ENCODE measurements at regions not wholly inside any gene's neighbourhood (a gene's known extent, or its start where the extent isn't known, plus 50 kb on each side); places are given as distances from the start of the nearest gene placed in this dataset.

- H2AFZ ChIP-seq (ENCODE audit: low read length), result no peak overlapping the region
- peaks cover 1% of the 10 kb centered on the region for H3K79me1 ChIP-seq (ENCODE audit: low read depth, low read length)
- no peak overlapping the region for H2BK120ac ChIP-seq (ENCODE audit: low read depth, low read length)
- WGBS, 2 donors (ENCODE audit: extremely low coverage in 2 of 2, insufficient read length in 2 of 2, insufficient replicate concordance in 1 of 2), result no CpG with 5 or more reads among the region's 4 CpGs
- H2BK5ac ChIP-seq (ENCODE audit: low read length), result no peak overlapping the region
- no peak for DNase-seq (ENCODE audit: low spot score)
- H2BK15ac ChIP-seq (ENCODE audit: low read length), result no peak overlapping the region
- H3K27ac ChIP-seq (replicated peaks; ENCODE audit: low read length), result no peak overlapping the region
- H3K4me2 ChIP-seq (ENCODE audit: insufficient read depth, low read length, poor library complexity, severe bottlenecking), result no peak overlapping the region
- H3K23ac ChIP-seq (ENCODE audit: low read depth, low read length, poor library complexity), result no peak overlapping the region
- H3K4me3 ChIP-seq (ENCODE audit: low read length in 2 of 2), result no peak overlapping the region
- no peak overlapping the region for H2BK12ac ChIP-seq (ENCODE audit: low read length)
- H3K9me3 ChIP-seq (replicated peaks in 1 of 2; ENCODE audit: control insufficient read depth in 2 of 2, insufficient read depth in 1 of 2, low read depth in 1 of 2, low read length in 2 of 2), result peaks cover 0 to 1% of the 10 kb centered on the region in 2 donors
- H3K27me3 ChIP-seq (ENCODE audit: control insufficient read depth in 3 of 3, insufficient read depth in 3 of 3, low read depth in 1 of 3, low read length in 3 of 3), result no peaks in the 10 kb centered on the region
- no peak overlapping the region for H4K91ac ChIP-seq (ENCODE audit: low read depth, low read length, poor library complexity)
- H3K4ac ChIP-seq (ENCODE audit: low read length), result no peak overlapping the region
- H3K4me1 ChIP-seq (ENCODE audit: control insufficient read depth in 2 of 2, insufficient read depth in 1 of 2, low read depth in 1 of 2, low read length in 2 of 2), result no peaks in the 10 kb centered on the region
- H4K8ac ChIP-seq (ENCODE audit: low read depth, low read length), result no peak overlapping the region
- H3K9ac ChIP-seq (ENCODE audit: low read depth, low read length, poor library complexity), result no peak overlapping the region
- no peaks in the 10 kb centered on the region for H3K36me3 ChIP-seq (replicated peaks in 1 of 2; ENCODE audit: control insufficient read depth in 2 of 2, insufficient read depth in 2 of 2, low read length in 2 of 2)
- no peak overlapping the region for H2AK5ac ChIP-seq (ENCODE audit: low read depth, low read length)
- no peak overlapping the region for H3K18ac ChIP-seq (ENCODE audit: low read length)
- no peak overlapping the region for H3K14ac ChIP-seq (ENCODE audit: low read length)
Measured at GRCh38 chr10:2439983-2440382, 627.4 kb upstream of the PFKP start.

GRCh38 chr10:2439000-2439399 lies 628.3 kb upstream of the PFKP start:
- Histone ChIP-seq H3K14ac (ENCODE audit: low read length) (no peak overlapping the region), H3K4me2 (ENCODE audit: insufficient read depth, low read length, poor library complexity, severe bottlenecking) (no peak overlapping the region), H3K27me3 (ENCODE audit: control insufficient read depth in 3 of 3, insufficient read depth in 3 of 3, low read depth in 1 of 3, low read length in 3 of 3) (no peaks in the 10 kb centered on the region), H2BK12ac (ENCODE audit: low read length) (no peak overlapping the region), H3K23ac (ENCODE audit: low read depth, low read length, poor library complexity) (no peak overlapping the region), H3K18ac (ENCODE audit: low read length) (no peak overlapping the region), H3K27ac (replicated peaks; ENCODE audit: low read length) (no peak overlapping the region), H4K8ac (ENCODE audit: low read depth, low read length) (no peak overlapping the region), H3K9me3 (replicated peaks in 1 of 2; ENCODE audit: control insufficient read depth in 2 of 2, insufficient read depth in 1 of 2, low read depth in 1 of 2, low read length in 2 of 2) (peaks cover 0 to 2% of the 10 kb centered on the region in 2 donors), H2BK120ac (ENCODE audit: low read depth, low read length) (no peak overlapping the region), H3K79me1 (ENCODE audit: low read depth, low read length) (peaks cover under 1% of the 10 kb centered on the region), H3K4me1 (ENCODE audit: control insufficient read depth in 2 of 2, insufficient read depth in 1 of 2, low read depth in 1 of 2, low read length in 2 of 2) (no peaks in the 10 kb centered on the region), H2BK5ac (ENCODE audit: low read length) (no peak overlapping the region), H3K4me3 (ENCODE audit: low read length in 2 of 2) (no peak overlapping the region), H3K4ac (ENCODE audit: low read length) (no peak overlapping the region), H2AFZ (ENCODE audit: low read length) (no peak overlapping the region), H3K36me3 (replicated peaks in 1 of 2; ENCODE audit: control insufficient read depth in 2 of 2, insufficient read depth in 2 of 2, low read length in 2 of 2) (no peaks in the 10 kb centered on the region), H3K9ac (ENCODE audit: low read depth, low read length, poor library complexity) (no peak overlapping the region), H2AK5ac (ENCODE audit: low read depth, low read length) (no peak overlapping the region), H2BK15ac (ENCODE audit: low read length) (no peak overlapping the region), H4K91ac (ENCODE audit: low read depth, low read length, poor library complexity) (no peak overlapping the region)
- WGBS, 2 donors (ENCODE audit: extremely low coverage in 2 of 2, insufficient read length in 2 of 2, insufficient replicate concordance in 1 of 2), result no CpG with 5 or more reads among the region's 8 CpGs
- DNase-seq (ENCODE audit: low spot score), result no peak

- no peak overlapping the region for H3K4me2 ChIP-seq (ENCODE audit: insufficient read depth, low read length, poor library complexity, severe bottlenecking)
- no peak for DNase-seq (ENCODE audit: low spot score)
- H2AK5ac ChIP-seq (ENCODE audit: low read depth, low read length), result no peak overlapping the region
- H2BK5ac ChIP-seq (ENCODE audit: low read length), result no peak overlapping the region
- no peaks in the 10 kb centered on the region for H3K4me1 ChIP-seq (ENCODE audit: control insufficient read depth in 2 of 2, insufficient read depth in 1 of 2, low read depth in 1 of 2, low read length in 2 of 2)
- H3K14ac ChIP-seq (ENCODE audit: low read length), result no peak overlapping the region
- H2BK120ac ChIP-seq (ENCODE audit: low read depth, low read length), result no peak overlapping the region
- H3K36me3 ChIP-seq (replicated peaks in 1 of 2; ENCODE audit: control insufficient read depth in 2 of 2, insufficient read depth in 2 of 2, low read length in 2 of 2), result no peaks in the 10 kb centered on the region
- H3K23ac ChIP-seq (ENCODE audit: low read depth, low read length, poor library complexity), result no peak overlapping the region
- no peak overlapping the region for H2AFZ ChIP-seq (ENCODE audit: low read length)
- WGBS, 2 donors (ENCODE audit: extremely low coverage in 2 of 2, insufficient read length in 2 of 2, insufficient replicate concordance in 1 of 2), result no CpG with 5 or more reads among the region's 7 CpGs
- H4K8ac ChIP-seq (ENCODE audit: low read depth, low read length), result no peak overlapping the region
- H3K9me3 ChIP-seq (replicated peaks in 1 of 2; ENCODE audit: control insufficient read depth in 2 of 2, insufficient read depth in 1 of 2, low read depth in 1 of 2, low read length in 2 of 2), result peaks cover 0 to 2% of the 10 kb centered on the region in 2 donors
- H2BK15ac ChIP-seq (ENCODE audit: low read length), result no peak overlapping the region
- no peak overlapping the region for H2BK12ac ChIP-seq (ENCODE audit: low read length)
- H3K4ac ChIP-seq (ENCODE audit: low read length), result no peak overlapping the region
- H3K18ac ChIP-seq (ENCODE audit: low read length), result no peak overlapping the region
- no peak overlapping the region for H3K27ac ChIP-seq (replicated peaks; ENCODE audit: low read length)
- no peaks in the 10 kb centered on the region for H3K27me3 ChIP-seq (ENCODE audit: control insufficient read depth in 3 of 3, insufficient read depth in 3 of 3, low read depth in 1 of 3, low read length in 3 of 3)
- H3K79me1 ChIP-seq (ENCODE audit: low read depth, low read length), result no peaks in the 10 kb centered on the region
- H3K4me3 ChIP-seq (ENCODE audit: low read length in 2 of 2), result no peak overlapping the region
- no peak overlapping the region for H3K9ac ChIP-seq (ENCODE audit: low read depth, low read length, poor library complexity)
- H4K91ac ChIP-seq (ENCODE audit: low read depth, low read length, poor library complexity), result no peak overlapping the region
Measured at GRCh38 chr10:2438248-2438939, 629.0 kb upstream of the PFKP start.

GRCh38 chr10:2436933-2437332 lies 630.4 kb upstream of the PFKP start:
- Histone ChIP-seq H2AFZ (ENCODE audit: low read length) (no peak overlapping the region), H3K27me3 (ENCODE audit: control insufficient read depth in 3 of 3, insufficient read depth in 3 of 3, low read depth in 1 of 3, low read length in 3 of 3) (no peaks in the 10 kb centered on the region), H2BK120ac (ENCODE audit: low read depth, low read length) (no peak overlapping the region), H3K23ac (ENCODE audit: low read depth, low read length, poor library complexity) (no peak overlapping the region), H3K9me3 (replicated peaks in 1 of 2; ENCODE audit: control insufficient read depth in 2 of 2, insufficient read depth in 1 of 2, low read depth in 1 of 2, low read length in 2 of 2) (peaks cover 0 to 2% of the 10 kb centered on the region in 2 donors), H3K18ac (ENCODE audit: low read length) (peak overlapping the region; percentile 32), H3K79me1 (ENCODE audit: low read depth, low read length) (no peaks in the 10 kb centered on the region), H3K14ac (ENCODE audit: low read length) (no peak overlapping the region), H2BK5ac (ENCODE audit: low read length) (no peak overlapping the region), H2BK15ac (ENCODE audit: low read length) (no peak overlapping the region), H3K4me1 (ENCODE audit: control insufficient read depth in 2 of 2, insufficient read depth in 1 of 2, low read depth in 1 of 2, low read length in 2 of 2) (no peaks in the 10 kb centered on the region), H3K27ac (replicated peaks; ENCODE audit: low read length) (no peak overlapping the region), H3K36me3 (replicated peaks in 1 of 2; ENCODE audit: control insufficient read depth in 2 of 2, insufficient read depth in 2 of 2, low read length in 2 of 2) (no peaks in the 10 kb centered on the region), H3K4me3 (ENCODE audit: low read length in 2 of 2) (no peak overlapping the region), H3K4me2 (ENCODE audit: insufficient read depth, low read length, poor library complexity, severe bottlenecking) (no peak overlapping the region), H2BK12ac (ENCODE audit: low read length) (no peak overlapping the region), H4K8ac (ENCODE audit: low read depth, low read length) (no peak overlapping the region), H3K4ac (ENCODE audit: low read length) (no peak overlapping the region), H2AK5ac (ENCODE audit: low read depth, low read length) (no peak overlapping the region), H4K91ac (ENCODE audit: low read depth, low read length, poor library complexity) (no peak overlapping the region), H3K9ac (ENCODE audit: low read depth, low read length, poor library complexity) (no peak overlapping the region)
- DNase-seq (ENCODE audit: low spot score), result no peak
- WGBS, 2 donors (ENCODE audit: extremely low coverage in 2 of 2, insufficient read length in 2 of 2, insufficient replicate concordance in 1 of 2), result 100% methylated on average over 1 of the region's 11 CpGs; no CpG with 5 or more reads in 1 of the 2 donors
